Liver (tissue), 3 donors: ENCODE measurements at regions not wholly inside any gene's neighbourhood (a gene's known extent, or its start where the extent isn't known, plus 50 kb on each side); places are given as distances from the start of the nearest gene placed in this dataset.

Source experiments
- EGR1 ChIP-seq, 2 donors: IDR thresholded peaks; 2 replicates each; pipeline ENCODE4 v1.6.1; 2016 to 2018; ENCODE audit warnings: antibody characterized with exemption in 2 of 2, low read depth in 2 of 2
- FOXA1 ChIP-seq: IDR thresholded peaks from 2 replicates; pipeline ENCODE4 v1.6.1; 2016; ENCODE audit warnings: antibody characterized with exemption
- GABPA ChIP-seq, 2 donors: IDR thresholded peaks in 1 of 2; conservative IDR thresholded peaks in 1 of 2; 2 replicates each; pipeline ENCODE4 v1.6.1; 2016; ENCODE audit warnings: antibody characterized with exemption in 2 of 2, mild to moderate bottlenecking in 1 of 2, moderate library complexity in 1 of 2
- JUND ChIP-seq, 2 donors: IDR thresholded peaks; 2 replicates each; pipeline ENCODE4 v1.6.1; 2016; ENCODE audit warnings: antibody characterized with exemption in 2 of 2
- NR2F2 ChIP-seq: IDR thresholded peaks from 2 replicates; pipeline ENCODE4 v1.6.1; 2016; ENCODE audit warnings: antibody characterized with exemption
- RAD21 ChIP-seq, 2 donors: IDR thresholded peaks; 2 replicates each; pipeline ENCODE4 v1.6.1; 2016; ENCODE audit warnings: antibody characterized with exemption in 2 of 2, mild to moderate bottlenecking in 2 of 2
- RXRA ChIP-seq, 2 donors: IDR thresholded peaks; 2 replicates each; pipeline ENCODE4 v1.6.1; 2017 to 2018; ENCODE audit warnings: antibody characterized with exemption in 2 of 2, mild to moderate bottlenecking in 1 of 2
- SP1 ChIP-seq: IDR thresholded peaks from 2 replicates; pipeline ENCODE4 v1.6.1; 2018; ENCODE audit warnings: antibody characterized with exemption, mild to moderate bottlenecking
- TAF1 ChIP-seq: conservative IDR thresholded peaks from 2 replicates; pipeline ENCODE4 v1.6.1; 2016; ENCODE audit warnings: antibody characterized with exemption, mild to moderate bottlenecking
- YY1 ChIP-seq: IDR thresholded peaks from 2 replicates; pipeline ENCODE4 v1.6.1; 2016; ENCODE audit warnings: antibody characterized with exemption, mild to moderate bottlenecking
- TF ChIP-seq, protein P1 (sequence below): fragments of 150-350 bp; IDR thresholded peaks from 2 replicates; pipeline ENCODE4 v1.5.1; 2017; ENCODE audit warnings: improper control_type of control experiment, low read depth, low read length; ENCODE audit not compliant: missing input control
- donor health status: healthy.
- donor health status: healthy.

DNA sequence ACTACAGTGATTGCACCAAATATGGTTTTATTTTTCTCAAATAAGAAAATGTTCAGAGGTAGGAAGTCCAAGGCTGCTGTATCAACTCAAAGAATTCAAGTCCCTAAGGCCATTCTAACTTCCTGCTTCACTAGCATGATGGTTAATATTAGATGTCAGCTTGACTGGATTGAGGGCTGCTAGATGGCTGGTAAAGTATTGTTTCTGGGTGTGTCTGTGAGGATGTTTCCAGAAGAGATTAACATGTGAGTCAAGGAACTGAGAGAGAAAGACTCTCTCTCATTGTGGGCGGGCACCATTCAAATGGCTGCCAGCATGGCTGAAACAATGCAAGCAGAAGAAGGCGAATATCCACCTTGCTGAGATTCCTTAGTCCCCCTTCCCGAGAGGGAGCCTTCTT is 77.4 kb upstream of the NRBF2 start:
- TF ChIP-seq GABPA (IDR thresholded peaks at IDR 0.05 in 1 of 2, conservative IDR thresholded peaks at IDR 0.05 in 1 of 2), result no peak
- TF ChIP-seq, protein P1, sequence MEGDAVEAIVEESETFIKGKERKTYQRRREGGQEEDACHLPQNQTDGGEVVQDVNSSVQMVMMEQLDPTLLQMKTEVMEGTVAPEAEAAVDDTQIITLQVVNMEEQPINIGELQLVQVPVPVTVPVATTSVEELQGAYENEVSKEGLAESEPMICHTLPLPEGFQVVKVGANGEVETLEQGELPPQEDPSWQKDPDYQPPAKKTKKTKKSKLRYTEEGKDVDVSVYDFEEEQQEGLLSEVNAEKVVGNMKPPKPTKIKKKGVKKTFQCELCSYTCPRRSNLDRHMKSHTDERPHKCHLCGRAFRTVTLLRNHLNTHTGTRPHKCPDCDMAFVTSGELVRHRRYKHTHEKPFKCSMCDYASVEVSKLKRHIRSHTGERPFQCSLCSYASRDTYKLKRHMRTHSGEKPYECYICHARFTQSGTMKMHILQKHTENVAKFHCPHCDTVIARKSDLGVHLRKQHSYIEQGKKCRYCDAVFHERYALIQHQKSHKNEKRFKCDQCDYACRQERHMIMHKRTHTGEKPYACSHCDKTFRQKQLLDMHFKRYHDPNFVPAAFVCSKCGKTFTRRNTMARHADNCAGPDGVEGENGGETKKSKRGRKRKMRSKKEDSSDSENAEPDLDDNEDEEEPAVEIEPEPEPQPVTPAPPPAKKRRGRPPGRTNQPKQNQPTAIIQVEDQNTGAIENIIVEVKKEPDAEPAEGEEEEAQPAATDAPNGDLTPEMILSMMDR, result no peak
- no peak for TF ChIP-seq RXRA (IDR thresholded peaks at IDR 0.05)
- TF ChIP-seq SP1, result no peak
- TF ChIP-seq FOXA1, result no peak
- no peak for TF ChIP-seq NR2F2
- no peak for TF ChIP-seq EGR1 (IDR thresholded peaks at IDR 0.05; ENCODE audit: low read depth in 2 of 2)
- no peak for TF ChIP-seq RAD21 (IDR thresholded peaks at IDR 0.05)
- TF ChIP-seq YY1, result no peak
- no peak for TF ChIP-seq TAF1
- no peak for TF ChIP-seq JUND (IDR thresholded peaks at IDR 0.05)
